PC-3 (cell line): ENCODE measurements at regions not wholly inside any gene's neighbourhood (a gene's known extent, or its start where the extent isn't known, plus 50 kb on each side); places are given as distances from the start of the nearest gene placed in this dataset.

Experiments used
- ATAC-seq: fragments of 200-7000 bp; cut with Tn5 transposase; 2 replicates; pipeline ENCODE4 v1.9.1; 2020; ENCODE audit warnings: mild to moderate bottlenecking, moderate library complexity
- BruUV-seq: library from RNA; stranded (reverse); fragments of 400-500 nt; replicated peaks from 2 replicates; lab custom pipeline; 2021; lab: Mats Ljungman, UMichigan
- CTCF ChIA-PET: fragments of 300-600 bp; sonication (Branson Sonifier 250); formaldehyde crosslinking; loops from one replicate; lab custom pipeline; 2022; ENCODE audit warnings: antibody characterized with exemption; lab: Charles Lee
- POLR2A ChIA-PET: fragments of 300-600 bp; sonication (Branson Sonifier 250); formaldehyde crosslinking; loops from one replicate; lab custom pipeline; 2022; ENCODE audit warnings: antibody characterized with exemption; ENCODE audit not compliant: unreplicated experiment; lab: Charles Lee
- DNase-seq: peaks from one replicate; pipeline ENCODE4 v3.0.0-alpha.2; 2015
- H2AFZ ChIP-seq: fragments of 300-600 bp; sonication (generic); 2 replicates; pipeline ENCODE4 v1.6.0; 2016; ENCODE audit warnings: antibody characterized with exemption, low read length
- H3F3A ChIP-seq: fragments of 300-600 bp; sonication (generic); one replicate; pipeline ENCODE4 v1.6.0; 2017; ENCODE audit warnings: antibody characterized with exemption, low read length, control low read depth, mild to moderate bottlenecking; ENCODE audit not compliant: unreplicated experiment
- H3K27ac ChIP-seq: fragments of 300-600 bp; sonication (generic); 2 replicates; pipeline ENCODE4 v1.5.1; 2016; ENCODE audit warnings: mild to moderate bottlenecking, low read length
- H3K27me3 ChIP-seq: fragments of 300-600 bp; sonication (generic); 2 replicates; pipeline ENCODE4 v1.6.1; 2016; ENCODE audit warnings: low read length, mixed read lengths
- H3K36me3 ChIP-seq: fragments of 300-600 bp; sonication (generic); 2 replicates; pipeline ENCODE4 v1.6.1; 2016; ENCODE audit warnings: low read depth, mixed run types, low read length, mixed read lengths
- H3K4me1 ChIP-seq: fragments of 300-600 bp; sonication (generic); 2 replicates; pipeline ENCODE4 v1.5.1; 2016; ENCODE audit warnings: low read length; ENCODE audit not compliant: insufficient read depth
- H3K4me2 ChIP-seq: fragments of 300-600 bp; sonication (generic); 2 replicates; pipeline ENCODE4 v1.6.0; 2016; ENCODE audit warnings: low read length
- H3K4me3 ChIP-seq: fragments of 300-600 bp; sonication (generic); 2 replicates; pipeline ENCODE4 v1.5.1; 2016; ENCODE audit warnings: mild to moderate bottlenecking, low read length, mixed read lengths
- H3K79me2 ChIP-seq: fragments of 300-600 bp; sonication (generic); 2 replicates; pipeline ENCODE4 v1.6.1; 2017; ENCODE audit warnings: low read length, mixed read lengths
- H3K9ac ChIP-seq: fragments of 300-600 bp; sonication (generic); 2 replicates; pipeline ENCODE4 v1.6.0; 2016; ENCODE audit warnings: mild to moderate bottlenecking, low read length
- H3K9me2 ChIP-seq: fragments of 300-600 bp; sonication (generic); replicated peaks from 2 replicates; pipeline ENCODE4 v1.6.1; 2016; ENCODE audit warnings: mixed run types, low read length, mixed read lengths
- H3K9me3 ChIP-seq: fragments of 300-600 bp; sonication (generic); 2 replicates; pipeline ENCODE4 v1.6.1; 2016; ENCODE audit warnings: low read length, mixed read lengths
- H4K20me1 ChIP-seq: fragments of 300-600 bp; sonication (generic); 2 replicates; pipeline ENCODE4 v1.6.1; 2016; ENCODE audit warnings: low read length, mixed read lengths
- EZH2 ChIP-seq: fragments of 300-600 bp; sonication (generic); IDR thresholded peaks from one replicate; pipeline ENCODE4 v1.6.1; 2017; ENCODE audit warnings: antibody characterized with exemption, mild to moderate bottlenecking, low read length; ENCODE audit not compliant: unreplicated experiment
- EZH2phosphoT487 ChIP-seq: fragments of 300-600 bp; sonication (generic); IDR thresholded peaks from 2 replicates; pipeline ENCODE4 v1.6.1; 2018; ENCODE audit warnings: mild to moderate bottlenecking, antibody characterized with exemption, low read length, borderline replicate concordance
- intact Hi-C: fragments of 100-400 bp; cut with micrococcal nuclease; formaldehyde crosslinking; loops from 2 replicates; pipeline ENCODE4 v1.9.0; 2023
- TF ChIP-seq, protein P1 (sequence below): fragments of 300-600 bp; sonication (generic); conservative IDR thresholded peaks from 2 replicates; pipeline ENCODE4 v1.5.1; 2017; ENCODE audit warnings: antibody characterized with exemption, low read depth, mild to moderate bottlenecking, low read length

DNA sequence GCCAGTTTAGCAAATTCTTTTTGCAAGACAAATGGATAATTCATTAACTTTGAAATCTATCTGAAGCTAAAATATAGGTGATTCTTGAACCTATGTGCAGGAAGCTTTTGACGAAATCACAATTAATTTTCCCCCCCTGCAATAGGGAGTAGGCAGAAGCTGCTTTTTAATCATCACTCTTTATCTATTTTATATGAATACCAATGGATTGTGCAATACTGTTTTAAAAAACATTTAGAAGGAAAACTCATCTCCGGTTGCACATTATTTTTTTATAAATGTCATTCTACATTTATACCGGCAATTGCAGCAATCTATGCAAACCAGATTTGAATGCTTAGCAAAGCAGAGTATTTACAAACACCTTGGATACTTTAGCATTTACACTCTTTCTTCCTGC, 121.1 kb upstream of the TMCO5A start:
- TF ChIP-seq EZH2 (no peak), EZH2phosphoT487 (no peak)
- TF ChIP-seq, protein P1, sequence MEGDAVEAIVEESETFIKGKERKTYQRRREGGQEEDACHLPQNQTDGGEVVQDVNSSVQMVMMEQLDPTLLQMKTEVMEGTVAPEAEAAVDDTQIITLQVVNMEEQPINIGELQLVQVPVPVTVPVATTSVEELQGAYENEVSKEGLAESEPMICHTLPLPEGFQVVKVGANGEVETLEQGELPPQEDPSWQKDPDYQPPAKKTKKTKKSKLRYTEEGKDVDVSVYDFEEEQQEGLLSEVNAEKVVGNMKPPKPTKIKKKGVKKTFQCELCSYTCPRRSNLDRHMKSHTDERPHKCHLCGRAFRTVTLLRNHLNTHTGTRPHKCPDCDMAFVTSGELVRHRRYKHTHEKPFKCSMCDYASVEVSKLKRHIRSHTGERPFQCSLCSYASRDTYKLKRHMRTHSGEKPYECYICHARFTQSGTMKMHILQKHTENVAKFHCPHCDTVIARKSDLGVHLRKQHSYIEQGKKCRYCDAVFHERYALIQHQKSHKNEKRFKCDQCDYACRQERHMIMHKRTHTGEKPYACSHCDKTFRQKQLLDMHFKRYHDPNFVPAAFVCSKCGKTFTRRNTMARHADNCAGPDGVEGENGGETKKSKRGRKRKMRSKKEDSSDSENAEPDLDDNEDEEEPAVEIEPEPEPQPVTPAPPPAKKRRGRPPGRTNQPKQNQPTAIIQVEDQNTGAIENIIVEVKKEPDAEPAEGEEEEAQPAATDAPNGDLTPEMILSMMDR, result no peak
- POLR2A ChIA-PET, result no interaction called here

DNA sequence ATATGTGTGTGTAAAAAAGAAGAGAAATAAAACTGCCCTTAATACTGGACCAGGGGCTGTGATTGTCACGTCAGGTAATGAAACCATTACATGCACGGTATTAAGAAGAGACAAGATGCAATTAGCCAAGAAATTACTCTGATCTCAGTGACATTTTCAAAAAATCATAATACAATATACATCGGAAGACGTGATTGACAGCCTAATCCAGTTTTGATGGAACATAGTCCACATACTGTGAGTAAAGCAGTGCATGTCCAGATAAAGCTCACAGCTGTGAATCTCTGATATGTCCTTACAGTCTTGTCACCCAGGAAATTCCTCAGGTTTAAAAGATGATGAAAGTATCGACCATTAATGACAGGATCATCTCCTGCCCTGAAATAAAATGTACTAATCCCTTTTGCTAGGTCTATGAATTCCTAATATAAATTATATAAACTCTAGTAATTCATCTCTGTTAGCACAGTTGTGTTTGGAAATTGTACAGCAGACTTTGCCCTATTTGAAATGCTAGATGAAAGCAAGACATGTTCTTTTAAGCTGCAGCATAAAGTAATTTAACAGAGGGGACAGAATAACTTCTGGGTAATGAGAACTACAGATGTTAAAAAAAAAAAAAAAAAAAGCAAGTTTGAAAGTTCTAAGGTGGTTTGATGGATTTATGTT, 119.5 kb upstream of the TMCO5A start:
- TF ChIP-seq, protein P1, result no peak
- TF ChIP-seq EZH2, result no peak
- TF ChIP-seq EZH2phosphoT487, result no peak
- H3K4me1 ChIP-seq, result no peaks in the 10 kb centered on the region
- no peaks in the 10 kb centered on the region for H4K20me1 ChIP-seq
- no peak overlapping the region for H2AFZ ChIP-seq
- intact Hi-C loops, result no loop called here
- H3K4me2 ChIP-seq, result no peak overlapping the region
- no peaks in the 10 kb centered on the region for H3F3A ChIP-seq
- ATAC-seq (no peak), DNase-seq (no peak)
- CTCF ChIA-PET, result no interaction called here
- no peak overlapping the region for H3K27ac ChIP-seq
- BruUV-seq, result no TSS peak
- H3K9me3 ChIP-seq, result no peaks in the 10 kb centered on the region
- no peaks in the 10 kb centered on the region for H3K36me3 ChIP-seq
- H3K79me2 ChIP-seq, result no peaks in the 10 kb centered on the region
- no peak overlapping the region for H3K4me3 ChIP-seq
- POLR2A ChIA-PET, result no interaction called here
- peaks cover 68% of the 10 kb centered on the region for H3K27me3 ChIP-seq
- no peak overlapping the region for H3K9ac ChIP-seq
- H3K9me2 ChIP-seq, result no peaks in the 10 kb centered on the region

More for the DNA sequence above, 121.1 kb upstream of the TMCO5A start:
- H3K27ac ChIP-seq, result no peak overlapping the region
- no peaks in the 10 kb centered on the region for H3F3A ChIP-seq
- H3K4me3 ChIP-seq, result no peak overlapping the region
- H3K9me2 ChIP-seq, result no peaks in the 10 kb centered on the region
- H3K27me3 ChIP-seq, result peaks cover 51% of the 10 kb centered on the region
- no peak overlapping the region for H3K4me2 ChIP-seq
- H3K4me1 ChIP-seq, result no peaks in the 10 kb centered on the region
- CTCF ChIA-PET, result no interaction called here
- no TSS peak for BruUV-seq
- no peak for ATAC-seq
- H3K9ac ChIP-seq, result no peak overlapping the region
- H3K9me3 ChIP-seq, result no peaks in the 10 kb centered on the region
- no peaks in the 10 kb centered on the region for H4K20me1 ChIP-seq
- H3K79me2 ChIP-seq, result no peaks in the 10 kb centered on the region
- no peaks in the 10 kb centered on the region for H3K36me3 ChIP-seq
- DNase-seq, result no peak
- intact Hi-C loops, result no loop called here
- H2AFZ ChIP-seq, result no peak overlapping the region

DNA sequence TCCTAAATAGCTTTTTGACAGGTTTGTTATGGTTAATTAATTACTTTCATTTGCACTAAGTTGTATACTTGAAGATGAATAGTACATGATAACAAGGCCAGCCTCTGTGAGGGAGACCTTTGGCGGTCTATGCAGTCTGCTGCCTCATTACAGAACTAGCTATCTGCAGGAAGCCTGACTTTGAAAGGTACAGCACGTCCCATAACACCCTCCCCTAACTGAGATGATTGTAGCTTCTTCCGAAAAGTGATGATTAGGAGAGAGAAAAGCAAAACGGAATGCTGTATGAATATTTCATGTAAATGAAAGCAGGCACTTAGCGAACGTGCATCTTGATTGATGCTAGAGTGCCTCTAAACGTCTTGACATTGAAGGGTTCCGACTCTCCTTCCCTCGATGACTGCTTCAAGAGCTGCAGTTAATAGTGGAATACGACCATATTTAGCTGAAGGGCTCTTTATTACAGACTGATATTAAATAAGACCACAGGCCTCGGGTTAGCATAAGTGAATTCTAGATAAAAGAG, 116.2 kb upstream of the TMCO5A start:
- no peaks in the 10 kb centered on the region for H3K9me2 ChIP-seq
- ATAC-seq (no peak), DNase-seq (no peak)
- no peaks in the 10 kb centered on the region for H3K36me3 ChIP-seq
- H4K20me1 ChIP-seq, result no peaks in the 10 kb centered on the region
- no peaks in the 10 kb centered on the region for H3F3A ChIP-seq
- no peaks in the 10 kb centered on the region for H3K4me1 ChIP-seq
- ChIA-PET POLR2A (no interaction called here), CTCF (no interaction called here)
- H3K4me2 ChIP-seq, result no peak overlapping the region
- H3K27ac ChIP-seq, result no peak overlapping the region
- H3K27me3 ChIP-seq, result peaks cover 70% of the 10 kb centered on the region
- no peaks in the 10 kb centered on the region for H3K79me2 ChIP-seq
- intact Hi-C loops, result no loop called here
- no peak overlapping the region for H2AFZ ChIP-seq
- H3K4me3 ChIP-seq, result no peak overlapping the region
- no peak for TF ChIP-seq EZH2
- no peak for TF ChIP-seq EZH2phosphoT487
- BruUV-seq, result no TSS peak
- no peak overlapping the region for H3K9ac ChIP-seq
- no peaks in the 10 kb centered on the region for H3K9me3 ChIP-seq
